Tibial nerve (tissue), 4 donors: ENCODE measurements at regions not wholly inside any gene's neighbourhood (a gene's known extent, or its start where the extent isn't known, plus 50 kb on each side); places are given as distances from the start of the nearest gene placed in this dataset.

Experiments
- EP300 ChIP-seq, 2 donors: sonication (generic); formaldehyde crosslinking; IDR thresholded peaks; one replicate each; pipeline ENCODE4 v1.6.1; 2017; ENCODE audit warnings: antibody characterized with exemption in 2 of 2, mild to moderate bottlenecking in 1 of 2
- POLR2A ChIP-seq, 2 donors: fragments of 450-650 bp; IDR thresholded peaks; one replicate each; pipeline ENCODE4 v1.6.1; 2017; ENCODE audit warnings: antibody characterized with exemption in 2 of 2, mild to moderate bottlenecking in 2 of 2, moderate library complexity in 2 of 2
- TF ChIP-seq, protein P1 (sequence below), 5 experiments: fragments of 200-600 bp in 3 of 5; fragments of 450-650 bp in 2 of 5; sonication (generic) in 3 of 5; IDR thresholded peaks; one replicate each; pipeline ENCODE4 v1.5.1; 2016 to 2019; ENCODE audit warnings: antibody characterized with exemption in 5 of 5, mild to moderate bottlenecking in 3 of 5, moderate library complexity in 2 of 5

DNA sequence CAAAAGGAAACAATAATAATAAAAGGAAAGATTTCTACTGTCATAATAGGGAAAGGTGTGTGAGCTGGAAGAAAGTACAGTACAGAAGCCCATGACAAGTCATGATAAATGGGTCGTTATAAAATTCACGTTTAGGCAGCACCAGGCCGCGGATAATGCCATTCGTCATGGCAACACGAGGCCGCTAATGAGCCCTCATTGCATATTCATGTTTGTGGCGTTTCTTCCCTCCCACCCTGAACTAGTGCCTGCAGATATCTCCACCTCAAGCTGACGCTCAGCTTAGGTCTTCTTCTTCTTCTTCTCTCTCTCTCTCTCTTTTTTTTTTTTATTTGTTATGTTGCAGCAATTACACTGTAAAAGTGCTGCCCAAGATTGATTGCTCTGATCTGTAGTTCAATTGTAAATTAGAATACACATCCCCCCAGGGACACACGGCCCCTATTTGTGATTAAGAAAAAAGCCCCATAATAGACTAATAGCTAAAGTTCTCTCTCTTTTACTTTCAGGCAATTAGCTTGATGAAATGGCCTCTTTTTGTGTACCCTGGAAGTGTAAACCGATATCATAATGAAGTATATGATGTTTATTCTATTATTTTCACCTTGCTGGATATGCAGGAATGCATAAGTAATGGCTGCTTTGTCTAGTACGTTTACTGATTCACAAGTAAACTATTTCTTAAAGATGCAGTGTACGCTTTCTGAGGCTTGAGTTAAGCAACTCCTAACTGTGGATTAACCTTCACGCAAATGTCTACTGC lies 61.9 kb upstream of the NR2F2 start:
- TF ChIP-seq, protein P1, sequence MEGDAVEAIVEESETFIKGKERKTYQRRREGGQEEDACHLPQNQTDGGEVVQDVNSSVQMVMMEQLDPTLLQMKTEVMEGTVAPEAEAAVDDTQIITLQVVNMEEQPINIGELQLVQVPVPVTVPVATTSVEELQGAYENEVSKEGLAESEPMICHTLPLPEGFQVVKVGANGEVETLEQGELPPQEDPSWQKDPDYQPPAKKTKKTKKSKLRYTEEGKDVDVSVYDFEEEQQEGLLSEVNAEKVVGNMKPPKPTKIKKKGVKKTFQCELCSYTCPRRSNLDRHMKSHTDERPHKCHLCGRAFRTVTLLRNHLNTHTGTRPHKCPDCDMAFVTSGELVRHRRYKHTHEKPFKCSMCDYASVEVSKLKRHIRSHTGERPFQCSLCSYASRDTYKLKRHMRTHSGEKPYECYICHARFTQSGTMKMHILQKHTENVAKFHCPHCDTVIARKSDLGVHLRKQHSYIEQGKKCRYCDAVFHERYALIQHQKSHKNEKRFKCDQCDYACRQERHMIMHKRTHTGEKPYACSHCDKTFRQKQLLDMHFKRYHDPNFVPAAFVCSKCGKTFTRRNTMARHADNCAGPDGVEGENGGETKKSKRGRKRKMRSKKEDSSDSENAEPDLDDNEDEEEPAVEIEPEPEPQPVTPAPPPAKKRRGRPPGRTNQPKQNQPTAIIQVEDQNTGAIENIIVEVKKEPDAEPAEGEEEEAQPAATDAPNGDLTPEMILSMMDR (IDR thresholded peaks at IDR 0.05): no peak
- TF ChIP-seq EP300 (IDR thresholded peaks at IDR 0.05) (no peak), POLR2A (IDR thresholded peaks at IDR 0.05) (no peak)
